ENCODE measurements at regions not wholly inside any gene's neighbourhood (a gene's known extent, or its start where the extent isn't known, plus 50 kb on each side); places are given as distances from the start of the nearest gene placed in this dataset.
"Not testable (repeated sequence)": the region's sequence is repeated elsewhere in the genome, so short reads cannot be mapped to it uniquely, and the experiment has no call there.

DNA sequence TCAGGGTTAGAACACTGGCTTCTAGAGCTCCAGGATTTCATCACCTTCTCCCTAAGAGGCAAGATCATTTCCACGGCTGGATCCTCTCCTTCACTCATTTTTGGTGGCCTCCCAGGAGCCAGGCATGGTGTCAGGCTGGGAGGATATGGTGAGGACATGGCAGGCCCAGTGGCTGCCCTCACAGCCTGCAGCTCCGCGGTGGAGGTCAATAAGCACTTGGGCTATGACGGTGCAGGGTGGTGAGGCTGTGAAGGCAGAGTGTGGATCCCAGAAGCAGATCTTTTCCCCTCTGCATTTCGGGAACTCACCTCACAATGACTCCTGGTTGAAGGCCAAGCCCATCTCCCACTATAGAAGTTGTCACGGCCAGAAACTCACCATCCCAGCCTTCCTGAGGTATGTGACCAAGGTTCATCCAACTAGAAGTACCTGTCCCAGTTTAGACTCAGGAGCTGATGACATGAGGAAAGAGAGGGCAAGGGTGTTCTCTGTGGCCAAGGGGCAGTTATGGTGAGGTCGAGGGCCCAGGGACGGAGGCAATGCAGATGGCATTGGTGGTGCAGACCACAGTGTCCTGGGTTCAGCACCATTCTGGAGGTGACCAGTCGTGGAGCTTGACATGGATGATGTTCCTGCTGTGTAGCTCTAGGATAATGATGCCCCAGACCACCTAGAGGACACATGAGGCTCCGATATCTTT, 100.1 kb upstream of the SMAD3 start:
- DNase-seq (ENCODE audit: low spot score) = no peak

DNA sequence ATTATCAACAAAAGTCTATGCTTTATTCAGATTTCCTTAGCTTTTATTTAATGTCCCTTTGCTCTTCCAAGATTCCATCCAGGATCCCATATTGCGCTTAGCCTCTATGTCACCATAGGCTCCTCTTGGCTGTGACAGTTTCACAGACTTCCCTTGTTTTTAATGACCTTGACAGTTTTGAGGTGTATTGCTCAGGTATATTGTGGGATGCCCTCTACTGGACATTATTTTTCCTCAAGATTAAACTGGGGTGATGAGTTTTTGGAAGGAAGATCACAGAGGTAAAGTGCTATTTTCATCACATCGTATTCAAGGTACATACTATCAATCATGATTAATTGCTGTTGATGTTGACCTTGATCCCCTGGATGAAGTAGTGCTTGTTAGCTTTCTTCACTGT, 99.1 kb upstream of the SMAD3 start:
- peak; percentile 24 for DNase-seq (ENCODE audit: low spot score)

DNA sequence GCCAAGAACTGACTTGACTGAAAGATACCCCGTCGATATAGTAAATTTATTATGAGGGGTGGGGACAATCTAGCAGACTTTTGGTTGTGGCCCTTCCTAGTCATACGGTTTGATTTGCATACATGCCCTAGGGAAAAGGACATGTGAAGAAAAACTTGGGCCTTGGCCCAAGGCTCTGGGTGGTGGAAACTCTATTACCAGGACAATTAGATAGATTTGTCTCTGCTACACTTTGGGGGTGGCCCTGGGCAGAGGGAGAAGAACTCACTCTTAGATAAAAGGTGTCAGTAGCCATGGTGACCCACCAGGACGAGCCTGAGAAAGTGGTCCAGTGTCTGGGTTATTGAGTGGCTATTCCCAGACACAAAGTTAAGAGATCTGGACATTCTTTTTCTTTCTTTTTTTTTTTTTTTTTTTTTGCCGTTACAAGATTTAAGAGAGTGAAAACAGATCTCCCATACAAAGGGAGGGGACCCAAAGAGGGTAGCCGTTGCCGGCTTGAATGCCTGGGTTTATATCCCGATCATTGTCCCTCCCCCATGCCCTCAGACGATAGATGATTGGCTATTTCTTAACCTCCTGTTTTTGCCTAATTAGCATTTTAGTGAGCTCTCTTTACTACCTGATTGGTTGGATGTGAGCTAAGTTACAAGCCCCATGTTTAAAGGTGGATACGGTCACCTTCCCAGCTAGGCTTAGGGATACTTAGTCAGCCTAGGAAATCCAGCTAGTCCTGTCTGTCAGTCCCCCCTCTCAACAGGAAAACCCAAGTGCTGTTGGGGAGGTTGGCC, 96.4 kb upstream of the SMAD3 start:
- DNase-seq (ENCODE audit: low spot score) = no peak

DNA sequence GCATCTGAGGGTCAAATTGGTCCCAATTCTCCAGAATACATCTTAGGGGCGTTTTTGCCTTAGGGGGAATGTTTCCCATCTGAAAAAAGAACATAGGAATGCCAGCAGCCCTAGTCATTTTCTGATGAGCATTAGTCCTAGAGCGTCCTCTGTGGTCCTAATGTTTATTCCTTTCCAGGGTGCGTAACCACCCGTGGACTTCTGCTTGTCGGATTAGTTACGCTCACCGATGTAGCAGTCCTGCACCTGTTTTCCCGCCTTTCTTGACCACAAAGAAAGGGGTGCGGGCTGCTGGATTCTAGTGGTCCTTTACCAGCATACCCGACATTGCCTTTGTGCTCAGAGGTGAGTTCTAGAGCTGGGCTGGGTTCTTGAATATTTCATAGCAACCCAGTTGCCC, 91.3 kb upstream of the SMAD3 start:
- not testable (repeated sequence) for DNase-seq (ENCODE audit: low spot score)

DNA sequence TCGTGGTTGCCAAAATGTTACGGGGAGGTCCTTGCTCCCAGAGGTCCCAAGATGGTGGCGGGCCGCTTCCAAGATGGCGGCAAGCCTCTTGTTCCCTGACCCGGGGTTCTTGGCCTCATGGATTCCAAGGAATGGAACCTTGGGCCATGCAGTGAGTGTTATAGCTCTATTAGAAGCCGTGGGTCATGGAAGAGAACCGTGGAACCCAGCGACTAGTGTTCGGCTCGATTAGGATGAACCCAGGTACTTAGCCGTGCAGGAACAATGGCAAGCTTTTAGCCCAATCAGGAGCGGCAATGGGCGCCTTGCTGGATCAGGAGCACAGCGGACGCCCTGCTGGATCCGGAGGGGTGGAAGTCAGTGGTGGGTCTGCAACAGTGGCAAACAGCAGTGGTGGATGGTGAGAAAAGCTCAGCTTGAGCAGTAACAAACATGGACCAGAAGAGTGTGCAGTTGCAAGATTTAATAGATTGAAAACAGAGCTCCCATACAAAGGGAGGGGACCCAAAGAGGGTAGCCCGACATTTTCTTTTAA, 89.2 kb upstream of the SMAD3 start:
- not testable (repeated sequence) for DNase-seq (ENCODE audit: low spot score)

DNA sequence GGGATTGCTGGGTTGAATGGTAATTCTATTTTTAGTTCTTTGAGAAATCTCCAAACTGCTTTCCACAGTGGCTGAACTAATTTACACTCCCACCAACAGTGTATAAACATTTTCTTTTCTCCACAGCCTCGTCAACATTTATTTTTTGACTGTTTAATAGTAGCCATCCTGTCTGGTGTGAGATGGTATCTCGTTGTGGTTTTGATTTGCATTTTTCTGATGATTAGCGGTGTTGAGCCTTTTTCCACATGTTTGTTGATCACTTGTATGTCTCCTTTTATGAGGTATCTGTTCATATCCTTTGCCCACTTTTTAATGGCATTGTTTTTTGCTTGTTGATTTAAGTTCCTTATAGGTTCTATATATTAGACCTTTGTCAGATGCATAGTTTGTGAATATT, 85.1 kb upstream of the SMAD3 start:
- not testable (repeated sequence) for DNase-seq (ENCODE audit: low spot score)

DNA sequence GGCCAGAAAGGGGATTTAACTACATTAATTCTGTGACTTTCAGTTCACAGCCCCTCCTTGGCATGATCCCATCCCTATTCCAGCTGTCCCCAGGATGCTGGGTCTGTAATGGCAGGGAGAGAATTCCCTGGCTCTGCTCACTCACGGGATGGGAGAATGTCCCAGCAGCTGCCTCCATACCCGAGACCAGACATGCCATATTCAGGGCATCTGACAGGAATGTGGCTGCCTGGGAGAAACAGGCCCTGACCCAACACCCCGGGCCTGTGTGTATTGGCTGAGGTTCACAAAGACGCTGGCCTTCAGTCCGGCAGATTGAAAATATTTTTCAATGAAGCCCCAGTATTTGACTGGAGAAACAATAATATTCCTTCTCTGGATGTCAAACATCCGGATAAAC, 83.6 kb upstream of the SMAD3 start:
- no peak for DNase-seq (ENCODE audit: low spot score)

DNA sequence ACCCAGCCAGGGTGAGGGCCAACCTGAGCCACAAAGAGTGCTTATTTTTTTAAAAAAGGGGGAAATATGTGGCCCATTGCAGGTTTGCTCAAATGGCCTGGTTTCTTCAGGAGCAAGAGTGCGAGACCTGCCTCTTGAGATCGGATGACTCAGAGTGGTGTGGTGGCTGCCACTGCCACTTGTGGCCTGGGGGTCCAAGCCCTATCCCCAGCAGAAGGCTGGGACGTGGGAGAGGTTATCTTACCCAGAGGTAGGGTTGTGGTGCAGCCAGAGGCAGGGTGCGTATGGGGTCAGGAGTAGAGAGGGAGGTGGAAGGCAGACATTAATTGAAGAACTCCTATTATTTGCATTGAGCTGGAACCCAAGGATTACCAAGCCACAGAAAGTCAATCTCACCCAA, 83.2 kb upstream of the SMAD3 start:
- DNase-seq (ENCODE audit: low spot score) = no peak

DNA sequence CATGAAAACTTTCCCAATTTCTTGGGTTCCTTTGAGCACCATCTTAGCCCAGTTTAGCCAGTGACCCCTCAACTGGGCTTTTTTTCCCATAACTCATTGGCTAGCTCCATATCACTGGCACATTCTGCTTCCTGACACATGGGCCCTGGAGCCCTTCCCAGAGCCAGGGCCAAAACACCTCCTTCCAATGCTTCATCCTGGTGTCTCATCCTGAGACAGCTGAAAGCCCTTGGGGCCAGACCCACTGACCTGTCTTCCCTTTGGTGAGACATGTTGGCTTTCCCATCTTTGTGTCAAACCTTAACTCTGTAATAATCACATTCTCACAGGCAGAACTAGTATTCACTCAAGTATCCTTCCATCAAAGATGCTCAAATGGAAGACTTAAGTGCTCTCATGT, 82.6 kb upstream of the SMAD3 start:
- no peak for DNase-seq (ENCODE audit: low spot score)

DNA sequence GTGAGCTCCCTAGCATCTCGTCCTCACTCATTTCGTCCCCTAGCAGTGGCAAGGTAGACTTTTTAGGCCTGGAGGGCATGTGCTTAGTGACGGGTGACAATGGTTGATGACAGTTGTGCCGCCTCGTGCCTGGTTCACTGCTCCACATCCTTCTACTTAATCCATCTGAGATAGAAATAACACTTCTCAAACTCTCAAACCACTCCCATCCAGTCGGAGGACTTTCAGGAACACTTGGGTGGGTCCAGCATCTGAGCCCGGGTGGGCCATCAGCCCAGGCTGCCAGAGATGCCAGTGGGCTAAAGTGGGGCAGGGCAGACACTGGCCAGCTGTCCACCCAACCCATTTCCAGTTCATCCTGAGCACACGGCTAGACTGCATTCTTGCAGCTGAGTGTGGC, 79.7 kb upstream of the SMAD3 start:
- DNase-seq (ENCODE audit: low spot score) = no peak

DNA sequence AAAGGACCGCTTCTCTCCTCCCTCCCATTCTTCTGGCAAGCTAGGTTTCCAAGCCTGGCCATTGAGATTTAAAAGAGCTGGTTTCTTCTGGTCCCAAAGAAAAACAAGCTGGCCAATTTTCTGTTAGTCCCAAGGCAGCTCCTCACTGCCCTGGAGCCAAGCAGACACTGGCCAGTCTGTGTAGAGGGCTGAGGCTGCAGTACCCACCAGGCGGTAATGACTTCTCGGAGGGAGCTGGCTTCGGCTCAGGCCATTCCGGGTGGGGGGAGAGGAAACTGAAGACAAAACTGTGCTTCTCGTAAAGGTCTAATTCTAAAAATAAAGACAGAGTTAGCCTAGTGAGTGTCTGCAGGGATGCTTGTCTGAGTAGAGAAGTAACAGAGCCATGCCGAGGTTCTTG, 78.5 kb upstream of the SMAD3 start:
- DNase-seq (ENCODE audit: low spot score) = no peak

DNA sequence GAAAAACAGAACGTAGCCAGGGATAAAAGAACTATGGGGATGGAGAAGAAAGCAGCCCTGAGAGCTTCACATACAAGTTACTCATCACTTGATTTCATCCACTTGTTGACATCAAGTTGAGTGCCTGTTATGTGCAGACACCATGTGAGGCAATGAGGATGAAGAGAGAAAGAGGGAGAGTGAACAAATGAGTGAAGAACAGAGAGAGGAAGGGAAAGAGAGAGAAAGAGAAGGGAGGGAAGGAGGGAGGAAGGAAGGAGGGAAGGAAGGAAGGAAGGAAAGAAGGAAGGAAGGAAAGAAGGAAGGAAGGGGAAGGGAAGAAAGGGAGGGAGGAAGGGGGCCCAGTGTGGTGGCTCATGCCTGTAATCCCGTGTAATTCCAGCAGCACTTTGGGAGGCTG, 72.3 kb upstream of the SMAD3 start:
- DNase-seq (ENCODE audit: low spot score) = no peak

DNA sequence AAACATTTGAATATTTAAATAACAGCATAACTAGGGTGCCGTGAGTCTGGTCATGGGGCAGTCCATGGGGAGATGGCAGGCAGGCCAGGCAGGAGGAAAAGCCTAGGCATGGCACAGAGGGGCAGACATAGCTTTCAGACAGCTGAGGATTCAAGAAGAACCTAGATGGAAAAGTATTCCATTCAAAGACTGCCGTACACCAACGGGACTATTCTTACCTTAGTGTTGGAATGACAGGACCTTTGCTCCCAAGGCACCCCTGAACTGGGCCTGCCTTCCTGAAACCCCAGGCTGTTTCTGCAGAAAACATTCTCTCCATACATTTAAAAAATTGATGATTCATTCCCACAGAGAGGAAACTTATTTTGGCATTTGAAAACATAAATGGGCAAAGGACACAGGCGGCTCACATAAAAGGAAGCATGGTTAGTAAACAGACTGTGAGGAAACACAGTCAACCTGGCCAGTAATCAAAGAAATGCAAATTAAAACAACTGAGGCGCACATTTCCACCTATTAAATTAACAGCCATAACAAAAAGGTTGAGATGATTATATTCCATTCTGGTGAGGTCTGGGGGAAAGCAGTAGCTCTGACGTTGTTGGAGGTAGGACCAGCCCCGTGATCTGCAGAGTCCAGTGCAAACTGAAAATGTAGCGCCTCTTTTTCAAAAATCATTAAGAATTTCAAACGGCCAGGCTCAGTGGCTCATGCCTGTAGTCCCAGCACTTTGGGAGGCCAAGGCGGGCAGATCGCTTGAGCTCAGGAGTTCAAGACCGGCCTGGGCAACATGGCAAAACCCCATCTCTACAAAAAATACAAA, 71.3 kb upstream of the SMAD3 start:
- DNase-seq (ENCODE audit: low spot score) = peak; percentile 88

DNA sequence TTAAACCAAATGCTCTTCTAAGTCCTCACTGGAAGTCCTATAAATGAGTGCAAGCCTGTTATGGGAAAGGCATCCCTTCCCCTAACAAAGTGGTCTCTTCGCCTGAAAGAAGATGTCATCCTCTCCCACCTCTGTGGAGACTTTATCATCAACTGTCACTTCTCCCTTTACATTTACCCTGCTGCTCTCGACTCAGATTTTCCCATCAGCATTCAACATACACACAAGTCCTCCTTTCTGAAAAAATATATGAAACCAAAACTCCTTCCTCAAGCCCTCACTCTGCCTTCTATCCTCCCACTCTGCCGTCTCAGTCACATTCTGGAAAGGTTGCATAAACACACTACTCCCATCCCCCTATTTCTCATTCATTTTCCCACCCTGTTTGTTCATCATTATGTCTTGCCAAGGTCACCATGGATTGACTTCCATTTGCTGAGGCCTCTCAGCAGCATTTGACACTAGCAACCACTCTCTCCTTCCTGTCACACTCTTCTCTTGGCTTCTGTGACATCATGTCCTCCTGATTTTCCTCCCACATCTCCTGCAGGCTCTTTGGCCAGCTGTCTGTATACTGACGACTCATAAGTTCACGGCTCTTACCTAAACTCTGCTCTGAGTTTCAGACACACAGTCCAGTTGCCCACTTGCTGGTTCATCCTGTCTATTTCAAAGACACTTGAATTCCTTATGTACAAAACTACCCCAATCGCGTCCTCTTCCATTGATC, 70.3 kb upstream of the SMAD3 start:
- no peak for DNase-seq (ENCODE audit: low spot score)

DNA sequence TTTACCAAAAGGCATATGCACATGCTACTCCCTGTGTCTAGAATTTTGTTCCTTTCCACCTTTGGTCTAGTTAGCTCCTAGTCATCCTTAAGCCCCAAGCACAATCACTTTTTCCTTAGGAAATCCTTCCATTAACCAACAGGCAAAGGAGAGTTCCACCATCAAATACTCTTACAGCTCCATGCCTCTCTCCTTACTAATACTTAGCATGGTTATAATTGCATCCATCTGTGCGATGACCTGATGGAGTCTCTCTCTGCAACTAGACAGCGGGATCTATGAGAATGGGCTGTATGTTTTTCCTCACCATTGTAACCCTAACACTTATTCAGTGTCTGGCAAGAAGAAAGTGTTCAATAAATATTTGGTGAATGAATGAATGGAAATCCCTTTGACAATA, 69.3 kb upstream of the SMAD3 start:
- DNase-seq (ENCODE audit: low spot score) = no peak

DNA sequence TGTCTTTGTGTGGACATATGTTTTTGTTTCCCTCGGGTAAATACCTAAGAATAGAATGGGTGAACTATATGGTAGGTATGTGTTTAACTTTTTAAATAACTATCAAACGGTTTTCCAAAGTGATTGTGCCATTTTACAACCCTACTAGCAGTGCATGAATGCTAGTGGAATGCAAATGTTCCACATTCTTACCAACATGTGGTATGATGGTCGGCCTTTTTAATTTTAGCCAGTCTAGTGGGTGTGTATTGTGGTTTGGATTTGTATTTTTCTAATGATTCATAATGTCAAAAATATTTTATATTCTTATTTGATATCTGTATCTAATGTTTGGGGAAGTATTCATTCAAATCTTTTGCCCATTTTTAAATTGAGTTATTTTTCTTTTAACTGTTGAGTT, 68.2 kb upstream of the SMAD3 start:
- peak; percentile 85 for DNase-seq (ENCODE audit: low spot score)

DNA sequence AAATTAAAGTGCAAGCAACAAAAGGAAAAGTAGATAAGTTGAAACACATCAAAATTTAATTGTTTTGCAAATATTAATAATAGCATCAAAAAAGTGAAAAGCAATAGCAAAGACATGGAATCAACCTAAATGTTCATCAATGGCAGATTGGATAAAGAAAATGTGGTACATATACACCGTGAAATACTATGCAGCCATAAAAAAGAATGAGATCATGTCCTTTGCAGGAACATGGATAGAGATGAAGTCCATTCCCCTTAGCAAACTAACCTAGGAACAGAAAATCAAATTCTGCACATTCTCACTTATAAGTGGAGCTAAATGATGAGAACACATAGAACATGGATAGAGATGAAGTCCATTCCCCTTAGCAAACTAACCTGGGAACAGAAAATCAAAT, 67.2 kb upstream of the SMAD3 start:
- DNase-seq (ENCODE audit: low spot score) = not testable (repeated sequence)

DNA sequence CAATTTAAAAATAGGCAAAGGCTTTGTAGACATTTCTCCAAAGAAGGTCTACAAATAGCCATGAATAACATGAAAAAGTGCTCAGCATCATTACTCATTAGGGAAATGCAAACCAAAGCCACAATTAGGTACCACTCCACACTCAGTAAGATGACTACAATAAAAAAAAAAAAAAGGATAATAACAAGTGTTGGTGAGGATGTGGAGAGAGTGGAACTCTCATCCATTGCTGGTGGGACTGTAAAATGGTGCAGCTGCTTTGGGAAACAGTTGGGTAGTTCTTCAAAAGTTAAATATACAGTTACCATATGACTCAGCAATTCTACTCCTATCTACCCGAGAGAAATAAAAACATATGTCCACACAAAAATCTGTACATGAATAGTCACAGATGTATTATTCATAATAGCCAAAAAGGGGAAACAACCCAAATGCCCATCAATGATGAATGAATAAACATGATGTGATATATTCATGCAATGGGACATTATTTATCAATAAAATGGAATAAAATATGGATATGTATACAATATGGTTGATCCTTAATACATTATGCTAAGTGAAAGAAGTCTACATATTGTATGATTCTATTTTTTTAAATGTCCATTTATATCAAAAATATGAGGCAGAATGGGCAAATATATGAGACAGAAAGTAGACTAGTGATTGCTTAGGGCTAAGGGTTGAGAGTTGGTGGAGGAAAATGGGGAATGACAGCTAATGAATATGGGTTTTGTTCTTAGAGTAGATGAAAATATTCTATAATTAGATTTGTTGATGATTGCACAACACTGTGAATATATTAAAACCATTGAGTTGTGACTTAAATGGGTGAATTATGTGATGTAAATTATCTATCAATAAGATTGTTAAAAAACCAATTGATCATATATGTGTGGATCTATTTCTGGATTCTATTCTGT, 66.1 kb upstream of the SMAD3 start:
- no peak for DNase-seq (ENCODE audit: low spot score)

DNA sequence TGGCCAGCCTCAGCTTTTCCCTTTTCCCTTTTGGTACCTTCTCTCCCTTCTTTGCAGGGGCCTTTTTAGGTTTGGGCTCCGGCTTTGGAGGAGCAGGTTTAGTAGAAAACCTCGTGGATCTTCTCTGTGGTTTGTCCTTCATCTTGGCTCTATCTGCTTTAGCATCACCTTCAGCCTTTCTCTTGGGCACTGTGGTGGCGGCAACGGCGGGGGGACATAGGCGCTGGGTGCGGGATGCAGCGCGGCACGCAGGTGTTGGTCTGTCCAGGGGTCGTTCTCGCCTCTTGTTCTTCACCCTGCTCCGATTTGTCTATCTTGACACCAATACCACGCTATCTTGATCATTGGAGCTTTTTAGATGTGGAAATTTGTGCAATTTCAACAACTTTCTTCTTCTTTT, 64.5 kb upstream of the SMAD3 start:
- no peak for DNase-seq (ENCODE audit: low spot score)

DNA sequence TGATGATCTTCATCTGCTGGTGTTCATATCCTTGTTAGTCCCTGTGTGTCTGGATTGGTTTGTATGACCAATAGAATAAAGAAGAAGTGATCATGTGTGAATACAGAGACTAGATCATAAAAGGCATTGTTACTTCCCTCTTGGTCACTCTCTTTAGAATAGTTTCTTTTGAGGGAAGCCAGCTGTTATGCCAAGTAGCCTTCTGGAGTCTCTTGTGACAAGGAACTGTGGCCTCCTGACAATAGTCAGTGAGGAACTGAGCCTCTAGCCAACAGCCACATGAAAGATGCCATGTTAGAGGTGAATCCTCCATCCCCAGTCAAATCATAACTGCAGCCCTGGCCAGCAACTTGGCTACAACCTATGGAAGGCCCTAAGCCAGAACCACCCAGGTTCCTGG, 63.0 kb upstream of the SMAD3 start:
- no peak for DNase-seq (ENCODE audit: low spot score)

DNA sequence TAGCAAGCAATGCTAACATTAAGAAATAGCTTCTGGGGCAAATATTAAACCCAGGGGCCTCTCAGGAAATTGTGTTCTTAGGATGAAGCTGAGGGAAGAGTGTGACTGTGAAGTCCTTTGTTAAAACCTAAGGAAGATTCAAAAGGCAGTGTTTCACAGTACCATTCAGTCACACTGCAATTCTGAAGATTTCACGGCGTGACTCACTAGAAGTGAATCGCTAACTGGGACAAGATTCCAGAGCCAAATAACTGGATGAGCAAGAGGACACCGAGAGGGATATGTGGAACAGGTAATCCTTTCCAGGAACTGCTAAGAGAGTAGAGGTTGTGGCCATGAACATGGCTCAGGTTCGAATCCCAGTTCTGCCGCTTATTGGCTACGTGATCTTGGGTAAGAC, 61.8 kb upstream of the SMAD3 start:
- DNase-seq (ENCODE audit: low spot score) = no peak

All from SW480 (cell line).